SK-N-SH treated with all-trans-retinoic acid at 6 μM for 48 hours (cell line): ENCODE measurements at regions not wholly inside any gene's neighbourhood (a gene's known extent, or its start where the extent isn't known, plus 50 kb on each side); places are given as distances from the start of the nearest gene placed in this dataset.
"Not testable (repeated sequence)": the region's sequence is repeated elsewhere in the genome, so short reads cannot be mapped to it uniquely, and the experiment has no call there.

ENCODE experiments used
- ATAC-seq: fragments of 200-7000 bp; cut with Tn5 transposase; 3 replicates; pipeline ENCODE4 v1.9.1; 2020; ENCODE audit warnings: mild to moderate bottlenecking, moderate library complexity
- BACH2 ChIP-seq: fragments of 250-450 bp; sonication (Bioruptor Pico); IDR thresholded peaks from 2 replicates; pipeline ENCODE4 v1.9.0; 2021; ENCODE audit warnings: mild to moderate bottlenecking, borderline replicate concordance
- CREB5 ChIP-seq: fragments of 250-450 bp; sonication (Bioruptor Pico); IDR thresholded peaks from 2 replicates; pipeline ENCODE4 v1.5.1; 2020; ENCODE audit warnings: low read depth, mild to moderate bottlenecking, moderate library complexity
- CSRNP3 ChIP-seq: fragments of 250-450 bp; sonication (Bioruptor Pico); IDR thresholded peaks from 2 replicates; pipeline ENCODE4 v1.5.1; 2021; ENCODE audit warnings: mild to moderate bottlenecking, moderate library complexity
- ESRRG ChIP-seq: fragments of 250-450 bp; sonication (Bioruptor Pico); IDR thresholded peaks from 2 replicates; pipeline ENCODE4 v1.6.1; 2021; ENCODE audit warnings: mild to moderate bottlenecking
- GLIS3 ChIP-seq: fragments of 250-450 bp; sonication (Bioruptor Pico); IDR thresholded peaks from 2 replicates; pipeline ENCODE4 v1.5.0; 2020; ENCODE audit warnings: mild to moderate bottlenecking, moderate library complexity
- ISL1 ChIP-seq: fragments of 250-450 bp; sonication (Bioruptor Pico); IDR thresholded peaks from 2 replicates; pipeline ENCODE4 v2.1.2; 2022; ENCODE audit warnings: mild to moderate bottlenecking, moderate library complexity
- OSR1 ChIP-seq: fragments of 250-450 bp; sonication (Bioruptor Pico); IDR thresholded peaks from 2 replicates; pipeline ENCODE4 v1.8.0; 2022; ENCODE audit warnings: moderate library complexity, mild to moderate bottlenecking, inconsistent platforms
- PATZ1 ChIP-seq: fragments of 250-450 bp; sonication (Bioruptor Pico); IDR thresholded peaks from 2 replicates; pipeline ENCODE4 v1.8.0; 2020; ENCODE audit warnings: mild to moderate bottlenecking, moderate library complexity, borderline replicate concordance
- POU6F1 ChIP-seq: fragments of 250-450 bp; sonication (Bioruptor Pico); IDR thresholded peaks from 2 replicates; pipeline ENCODE4 v1.8.0; 2021; ENCODE audit warnings: low read depth, mild to moderate bottlenecking, moderate library complexity, borderline replicate concordance
- PPARA ChIP-seq: fragments of 250-450 bp; sonication (Bioruptor Pico); IDR thresholded peaks from 2 replicates; pipeline ENCODE4 v1.5.0; 2020; ENCODE audit warnings: mild to moderate bottlenecking, borderline replicate concordance
- RARB ChIP-seq: fragments of 250-450 bp; sonication (Bioruptor Pico); IDR thresholded peaks from 2 replicates; pipeline ENCODE4 v1.8.0; 2021; ENCODE audit warnings: mild to moderate bottlenecking, moderate library complexity
- SNAI2 ChIP-seq: fragments of 250-450 bp; sonication (Bioruptor Pico); IDR thresholded peaks from 2 replicates; pipeline ENCODE4 v1.5.0; 2020; ENCODE audit warnings: mild to moderate bottlenecking, moderate library complexity
- TOX ChIP-seq: fragments of 250-450 bp; sonication (Bioruptor Pico); IDR thresholded peaks from 2 replicates; pipeline ENCODE4 v1.8.0; 2021; ENCODE audit warnings: mild to moderate bottlenecking, moderate library complexity, borderline replicate concordance
- TSHZ2 ChIP-seq: fragments of 250-450 bp; sonication (Bioruptor Pico); IDR thresholded peaks from 2 replicates; pipeline ENCODE4 v1.5.0; 2020; ENCODE audit warnings: mild to moderate bottlenecking, moderate library complexity
- ZC3H10 ChIP-seq: fragments of 250-450 bp; sonication (Bioruptor Pico); IDR thresholded peaks from 2 replicates; pipeline ENCODE4 v1.5.1; 2021; ENCODE audit warnings: mild to moderate bottlenecking, moderate library complexity
- ZFP3 ChIP-seq: fragments of 250-450 bp; sonication (Bioruptor Pico); IDR thresholded peaks from 2 replicates; pipeline ENCODE4 v1.5.0; 2020; ENCODE audit warnings: mild to moderate bottlenecking, moderate library complexity
- ZFP30 ChIP-seq: fragments of 450-650 bp; formaldehyde crosslinking; IDR thresholded peaks from 2 replicates; pipeline ENCODE4 v1.5.0; 2022; ENCODE audit warnings: mild to moderate bottlenecking, moderate library complexity
- ZNF565 ChIP-seq: fragments of 450-650 bp; formaldehyde crosslinking; conservative IDR thresholded peaks from 2 replicates; pipeline ENCODE4 v1.5.0; 2020; ENCODE audit warnings: low read depth, mild to moderate bottlenecking, moderate library complexity
- ZNF70 ChIP-seq: fragments of 450-650 bp; formaldehyde crosslinking; IDR thresholded peaks from 2 replicates; pipeline ENCODE4 v1.5.0; 2020; ENCODE audit warnings: mild to moderate bottlenecking, moderate library complexity
- ZNF8 ChIP-seq: fragments of 450-650 bp; formaldehyde crosslinking; IDR thresholded peaks from 2 replicates; pipeline ENCODE4 v1.5.0; 2020; ENCODE audit warnings: mild to moderate bottlenecking, moderate library complexity

GRCh38 chr18:41870191-41870590 lies 84.8 kb upstream of the PIK3C3 start:
- ATAC-seq: no peak
- TF ChIP-seq TSHZ2: no peak
- TF ChIP-seq PATZ1: no peak
- TF ChIP-seq ZFP3 (CRISPR knock-in tag): no peak
- TF ChIP-seq ZNF70 (CRISPR knock-in tag): no peak
- TF ChIP-seq CREB5 (CRISPR knock-in tag): no peak
- no peak for TF ChIP-seq OSR1
- no peak for TF ChIP-seq GLIS3
- no peak for TF ChIP-seq POU6F1 (CRISPR knock-in tag)
- no peak for TF ChIP-seq ZC3H10 (CRISPR knock-in tag)
- TF ChIP-seq CSRNP3 (CRISPR knock-in tag): no peak
- no peak for TF ChIP-seq PPARA
- no peak for TF ChIP-seq ESRRG (CRISPR knock-in tag)
- TF ChIP-seq ZNF565 (CRISPR knock-in tag): no peak
- TF ChIP-seq SNAI2: no peak

GRCh38 chr18:41865796-41866195 lies 89.2 kb upstream of the PIK3C3 start:
- not testable (repeated sequence) for ATAC-seq

GRCh38 chr18:41864216-41864615 lies 90.8 kb upstream of the PIK3C3 start:
- ATAC-seq: no peak
- TF ChIP-seq TOX (no peak), POU6F1 (CRISPR knock-in tag) (no peak), ZNF8 (CRISPR knock-in tag) (no peak), ZNF565 (CRISPR knock-in tag) (no peak), SNAI2 (no peak)

GRCh38 chr18:41862921-41863320 lies 92.1 kb upstream of the PIK3C3 start:
- ATAC-seq: no peak
- no peak for TF ChIP-seq ZFP30 (CRISPR knock-in tag)
- TF ChIP-seq ISL1 (CRISPR knock-in tag): no peak
- TF ChIP-seq GLIS3: no peak
- TF ChIP-seq ZNF565 (CRISPR knock-in tag): no peak
- no peak for TF ChIP-seq PPARA
- TF ChIP-seq TOX: no peak
- no peak for TF ChIP-seq ZC3H10 (CRISPR knock-in tag)
- no peak for TF ChIP-seq BACH2 (CRISPR knock-in tag)
- TF ChIP-seq RARB (CRISPR knock-in tag): no peak
- TF ChIP-seq ESRRG (CRISPR knock-in tag): no peak
- TF ChIP-seq ZFP3 (CRISPR knock-in tag): no peak
- TF ChIP-seq SNAI2: no peak
- no peak for TF ChIP-seq CSRNP3 (CRISPR knock-in tag)
- TF ChIP-seq, all 23 proteins: peak for 0
